ENCODE measurements at regions not wholly inside any gene's neighbourhood (a gene's known extent, or its start where the extent isn't known, plus 50 kb on each side); places are given as distances from the start of the nearest gene placed in this dataset.
"Not testable (repeated sequence)": the region's sequence is repeated elsewhere in the genome, so short reads cannot be mapped to it uniquely, and the experiment has no call there.

DNA sequence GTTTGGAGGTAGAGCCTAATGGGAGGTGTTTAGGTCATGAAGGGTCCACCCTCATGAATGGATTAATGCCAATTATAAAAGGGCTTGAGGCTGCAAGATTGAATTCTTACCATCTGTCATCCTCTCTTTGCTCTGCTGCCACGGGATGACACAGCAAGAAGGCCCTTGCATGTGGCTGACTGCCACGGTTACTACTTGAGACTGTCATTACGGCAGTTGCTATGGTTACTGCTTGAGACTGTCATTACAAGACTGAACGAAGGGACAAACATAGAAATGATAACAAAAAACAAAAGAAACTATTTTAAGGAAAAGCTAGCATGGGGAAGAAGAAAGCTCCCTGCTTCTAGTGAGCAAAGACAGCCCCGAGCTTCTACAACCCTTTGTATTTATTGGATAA, 715.0 kb downstream of the TFAP2A start:
- no peak for DNase-seq (ENCODE audit: low spot score)
- in situ Hi-C loops (cut with HindIII; ENCODE audit: low sequenced_read_pairs) = no loop called here

DNA sequence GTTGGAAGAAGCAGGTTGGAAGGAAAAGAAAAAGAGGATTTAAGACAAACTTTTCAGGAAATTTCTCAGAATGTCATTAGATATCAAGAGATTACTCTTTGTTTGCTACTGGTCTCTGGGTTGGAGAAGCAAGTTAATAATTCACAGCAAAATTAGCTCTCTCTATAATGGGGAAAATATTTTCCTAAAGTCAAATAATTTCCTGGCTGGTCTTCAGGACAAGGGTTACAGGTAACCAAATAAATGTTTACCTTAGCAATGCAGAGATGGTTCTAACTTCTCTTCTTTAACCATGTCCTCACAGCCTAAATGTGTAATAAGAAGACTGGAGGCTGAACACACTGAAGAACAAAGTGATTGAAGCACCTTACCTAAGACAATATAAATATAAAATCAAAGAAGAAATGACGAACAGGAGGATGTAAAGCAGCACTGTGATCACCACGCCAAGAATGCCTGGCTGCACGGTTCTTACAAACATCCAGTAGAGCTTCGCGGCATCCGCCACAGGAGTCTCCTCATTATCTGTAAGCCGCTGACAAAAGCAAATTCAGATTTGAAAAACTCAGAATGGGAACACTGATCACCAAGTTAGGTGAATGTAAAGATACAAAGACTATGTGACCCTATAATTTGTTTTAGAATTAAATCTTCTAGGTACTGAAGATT, 717.5 kb downstream of the TFAP2A start:
- in situ Hi-C loops (cut with HindIII; ENCODE audit: low sequenced_read_pairs) = no loop called here
- no peak for DNase-seq (ENCODE audit: low spot score)

DNA sequence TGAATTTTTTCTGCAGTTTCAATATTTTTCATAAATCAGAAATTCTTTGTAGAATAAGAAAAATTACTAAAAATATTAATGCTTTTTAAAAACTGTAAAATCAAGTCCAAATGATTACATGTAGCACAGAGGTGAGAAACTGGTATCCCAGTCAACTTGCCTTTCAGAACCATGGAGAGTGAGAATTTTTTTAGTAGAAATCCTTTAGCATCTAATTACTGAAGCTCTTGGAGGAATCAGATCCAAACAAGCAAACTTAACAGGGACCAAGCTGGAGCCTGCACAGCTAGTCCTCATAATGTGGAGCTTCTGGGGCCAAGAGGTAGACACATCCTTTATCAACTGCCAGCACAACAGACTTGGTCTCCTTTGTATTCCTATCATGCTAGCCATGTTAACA, 724.5 kb downstream of the TFAP2A start:
- in situ Hi-C loops (cut with HindIII; ENCODE audit: low sequenced_read_pairs) = no loop called here
- DNase-seq (ENCODE audit: low spot score) = no peak

DNA sequence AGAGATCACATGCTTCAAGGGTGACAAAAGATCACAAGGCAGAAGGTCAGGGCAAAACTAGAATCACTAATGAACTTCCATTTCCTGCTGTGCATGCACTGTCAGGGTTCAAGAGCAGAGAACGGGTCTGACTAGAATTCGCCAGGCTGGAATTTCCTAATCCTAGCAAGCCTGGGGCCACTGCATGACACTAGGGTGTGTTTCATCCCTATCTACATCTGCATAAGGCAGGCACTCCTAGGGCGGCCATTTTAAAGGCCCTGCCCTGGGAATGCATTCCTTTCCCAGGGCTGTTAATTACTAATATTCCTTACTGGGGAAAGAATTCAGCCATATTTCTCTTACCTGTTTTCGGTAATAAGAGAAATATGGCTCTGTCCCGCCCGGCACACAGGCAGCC, 734.1 kb downstream of the TFAP2A start:
- in situ Hi-C loops (cut with HindIII; ENCODE audit: low sequenced_read_pairs); DNase-seq (ENCODE audit: low spot score): not testable (repeated sequence)

DNA sequence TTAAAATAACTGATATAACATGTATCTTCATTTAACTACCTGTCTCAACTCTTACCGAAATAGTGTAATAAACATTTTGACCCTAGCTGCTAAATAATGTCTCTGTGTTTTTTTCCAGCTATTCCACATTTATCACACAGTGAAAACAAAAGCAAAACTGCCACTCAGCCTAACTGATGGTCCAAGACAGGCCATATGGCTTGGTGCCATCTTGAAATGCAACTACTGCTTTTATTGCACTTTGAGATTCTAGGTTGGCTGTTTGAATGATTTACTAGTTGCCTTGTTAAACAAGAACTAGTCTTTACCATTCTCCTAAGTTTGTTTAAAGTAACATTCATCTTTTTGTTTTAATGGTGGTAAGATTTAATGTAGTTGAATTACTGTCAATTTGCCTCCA, 739.8 kb downstream of the TFAP2A start:
- DNase-seq (ENCODE audit: low spot score) = no peak
- in situ Hi-C loops (cut with HindIII; ENCODE audit: low sequenced_read_pairs) = no loop called here

DNA sequence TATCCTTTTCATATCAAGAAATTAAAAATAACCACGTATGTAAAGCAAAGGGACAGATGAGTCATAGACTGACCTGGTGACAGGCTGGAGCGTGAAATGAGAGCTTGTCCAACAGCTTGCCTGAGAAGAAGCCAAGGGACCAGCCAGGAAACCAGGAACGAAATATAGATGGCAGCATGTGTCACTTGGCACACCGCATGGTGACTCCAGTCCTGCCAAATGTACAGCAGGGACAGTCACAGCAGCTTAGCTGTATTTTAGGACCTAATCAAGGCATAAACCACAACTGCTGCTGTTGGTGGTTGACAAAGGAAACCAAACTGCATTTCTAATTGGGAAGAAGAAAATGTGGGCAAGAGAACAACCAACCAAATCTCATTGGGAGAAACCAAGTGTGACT, 755.0 kb downstream of the TFAP2A start:
- in situ Hi-C loops (cut with HindIII; ENCODE audit: low sequenced_read_pairs) = no loop called here
- DNase-seq (ENCODE audit: low spot score) = no peak

DNA sequence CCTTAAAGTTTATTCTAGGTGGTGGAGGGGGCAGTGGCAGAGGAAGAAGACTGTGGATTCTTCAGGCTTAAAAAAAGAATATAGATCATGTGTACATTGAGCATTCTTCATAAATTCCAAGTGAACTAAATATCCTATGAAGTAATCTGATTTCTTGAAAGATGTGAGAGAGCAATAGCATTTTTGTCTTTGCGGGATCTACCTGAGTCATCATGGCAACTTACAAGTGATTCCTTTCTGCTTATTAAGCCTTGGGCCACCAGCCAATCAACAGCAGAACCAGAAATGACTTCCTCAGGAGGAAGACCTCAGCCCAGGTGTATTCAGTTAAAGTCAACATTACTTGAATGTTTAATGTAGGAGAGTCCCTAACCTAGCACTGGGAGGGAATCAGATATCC, 756.9 kb downstream of the TFAP2A start:
- in situ Hi-C loops (cut with HindIII; ENCODE audit: low sequenced_read_pairs) = no loop called here
- DNase-seq (ENCODE audit: low spot score) = no peak

DNA sequence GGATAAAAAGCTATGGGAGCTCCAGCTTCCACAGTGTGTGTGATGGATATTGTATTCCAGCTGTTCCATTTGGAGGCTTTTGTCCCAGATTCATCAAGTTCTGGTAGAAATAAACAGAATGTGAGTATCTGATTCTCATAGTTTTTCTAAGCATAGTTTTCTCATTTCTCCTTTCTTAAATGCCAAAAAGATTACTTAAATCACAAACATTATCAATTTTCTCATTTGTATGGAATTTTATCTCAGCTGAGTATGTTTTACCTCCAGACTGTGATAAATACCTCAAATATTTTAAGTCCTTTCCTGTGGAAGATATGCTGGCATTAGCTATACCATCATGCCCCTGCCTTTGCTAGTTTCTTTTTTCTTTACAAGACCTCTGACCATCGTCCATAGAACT, 767.3 kb downstream of the TFAP2A start:
- in situ Hi-C loops (cut with HindIII; ENCODE audit: low sequenced_read_pairs) = no loop called here
- DNase-seq (ENCODE audit: low spot score) = no peak

DNA sequence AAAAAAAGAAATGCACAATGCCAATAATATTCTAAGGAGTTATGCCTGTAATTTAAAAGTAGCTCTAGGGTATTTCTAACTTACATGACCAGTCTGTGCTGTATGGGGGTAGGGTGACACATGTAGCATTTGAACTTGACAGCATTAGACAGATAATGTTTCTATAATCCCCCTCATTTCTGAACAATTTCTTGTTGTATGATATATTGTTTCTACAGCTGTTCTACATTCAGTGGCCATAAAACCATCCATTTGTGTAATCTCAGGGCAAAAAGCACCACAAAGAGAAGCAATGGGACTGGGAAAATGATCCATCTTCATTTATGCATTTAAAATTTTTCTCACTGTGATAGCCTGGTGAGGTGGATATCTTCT, 767.8 kb downstream of the TFAP2A start:
- in situ Hi-C loops (cut with HindIII; ENCODE audit: low sequenced_read_pairs) = no loop called here

DNA sequence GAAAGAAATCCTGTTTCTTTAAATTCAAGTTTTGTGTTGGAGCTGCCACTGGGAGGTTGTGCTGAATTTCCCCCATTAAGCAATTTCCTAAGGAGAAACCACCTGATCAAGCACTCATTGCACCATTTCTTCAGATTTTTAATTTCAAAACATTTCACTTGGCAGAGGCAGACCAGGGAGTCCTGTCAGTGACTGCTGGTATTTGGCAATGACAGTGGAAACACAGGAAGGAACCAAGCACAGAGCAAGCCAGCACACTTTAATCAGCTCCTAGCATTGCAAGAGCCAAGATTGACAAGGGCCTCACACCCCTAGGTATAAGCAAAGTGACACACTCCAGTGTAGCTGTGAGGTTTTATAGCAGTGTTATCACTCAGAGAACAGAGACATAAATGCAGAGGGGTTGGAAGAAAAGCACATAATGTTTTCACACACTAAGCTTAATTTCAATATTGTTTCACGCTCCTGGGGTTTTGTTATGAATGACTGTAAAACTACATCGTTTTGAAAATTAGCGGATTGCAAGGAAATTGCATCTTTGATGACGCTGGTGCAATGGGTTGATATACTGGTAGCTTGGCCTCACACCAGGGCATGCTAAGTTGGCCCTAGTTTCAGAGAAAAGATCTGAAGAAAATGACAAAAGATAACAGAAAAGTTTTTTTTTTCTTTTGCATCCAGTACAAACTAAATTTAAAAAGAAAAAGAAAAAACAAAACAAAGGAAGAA, 768.4 kb downstream of the TFAP2A start:
- in situ Hi-C loops (cut with HindIII; ENCODE audit: low sequenced_read_pairs) = no loop called here
- DNase-seq (ENCODE audit: low spot score) = no peak

More for the DNA sequence above, 767.8 kb downstream of the TFAP2A start:
- DNase-seq (ENCODE audit: low spot score) = no peak

DNA sequence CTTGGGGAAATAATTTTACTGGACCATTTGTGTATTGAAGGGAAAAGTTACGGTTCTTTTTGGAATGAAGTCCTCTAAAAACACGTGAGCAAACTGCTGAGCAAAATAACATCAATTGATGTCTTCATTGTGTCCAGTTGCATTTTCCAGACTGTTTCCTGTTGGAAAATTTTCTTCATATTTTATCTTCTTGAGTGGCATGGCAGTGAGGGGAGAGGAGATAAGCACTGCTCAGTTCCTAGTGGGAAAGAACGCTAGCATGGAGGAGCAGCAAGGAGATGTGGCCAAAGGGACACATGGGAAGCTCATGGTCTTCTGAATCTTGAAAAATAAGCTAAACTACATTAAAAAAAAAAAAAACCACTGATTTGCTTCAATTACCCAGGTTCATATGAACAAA, 776.0 kb downstream of the TFAP2A start:
- in situ Hi-C loops (cut with HindIII; ENCODE audit: low sequenced_read_pairs) = no loop called here

DNA sequence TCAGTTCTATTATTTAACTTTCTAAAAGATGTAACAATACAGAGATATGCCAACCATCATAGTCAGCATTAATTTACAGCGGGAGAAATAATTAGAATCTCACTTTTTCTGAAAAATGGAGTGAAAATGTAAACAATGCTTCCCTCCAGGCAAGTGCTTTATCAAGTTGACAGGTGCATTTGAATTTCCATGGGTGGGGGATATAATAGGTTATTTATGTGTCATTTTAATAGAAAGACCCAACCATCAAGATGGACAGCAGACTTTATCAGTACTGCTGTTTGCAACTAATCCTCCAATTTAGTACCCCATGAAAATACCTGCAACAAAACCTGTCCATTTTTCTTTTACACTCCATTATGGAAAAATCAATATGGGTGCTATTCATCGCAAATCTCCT, 780.1 kb downstream of the TFAP2A start:
- in situ Hi-C loops (cut with HindIII; ENCODE audit: low sequenced_read_pairs) = no loop called here
- DNase-seq (ENCODE audit: low spot score) = no peak

More for the DNA sequence above, 776.0 kb downstream of the TFAP2A start:
- DNase-seq (ENCODE audit: low spot score) = no peak

DNA sequence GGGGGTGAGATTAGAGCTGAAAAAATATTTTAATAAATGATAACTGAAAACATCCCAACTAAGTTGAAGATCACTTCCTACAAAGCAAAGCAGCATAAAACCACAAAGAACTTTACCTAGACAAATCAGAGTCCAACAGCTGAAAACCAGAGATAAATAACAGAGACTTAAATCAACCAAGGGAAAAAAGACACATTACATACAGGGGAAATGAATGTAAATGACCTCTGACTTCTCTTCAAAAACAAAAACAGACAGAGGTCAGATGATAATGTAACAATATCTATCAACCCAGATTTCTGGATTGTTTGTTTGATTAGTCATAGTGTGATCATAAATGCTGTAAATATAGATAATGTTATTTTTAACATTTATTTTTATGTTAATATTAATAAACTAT, 782.8 kb downstream of the TFAP2A start:
- DNase-seq (ENCODE audit: low spot score) = no peak
- in situ Hi-C loops (cut with HindIII; ENCODE audit: low sequenced_read_pairs) = no loop called here

DNA sequence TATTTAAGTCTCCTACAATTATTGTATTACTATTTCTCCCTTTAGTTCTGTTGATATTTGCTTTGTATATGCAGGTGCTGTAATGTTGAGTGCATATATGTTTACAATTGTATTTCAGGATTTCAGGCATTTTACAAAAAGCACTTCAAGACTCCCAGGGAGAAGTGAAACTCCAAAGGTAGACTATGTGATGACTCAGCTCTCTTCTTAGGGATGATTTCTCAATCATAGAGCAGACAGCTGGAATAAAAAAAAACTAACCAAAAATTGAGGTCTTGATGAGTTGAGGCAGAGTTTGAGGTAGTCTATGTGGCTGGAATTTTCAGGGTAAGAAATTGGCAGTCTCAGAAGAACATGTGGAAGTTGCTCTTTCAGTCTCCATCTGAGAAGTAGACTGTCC, 786.1 kb downstream of the TFAP2A start:
- in situ Hi-C loops (cut with HindIII; ENCODE audit: low sequenced_read_pairs) = no loop called here

DNA sequence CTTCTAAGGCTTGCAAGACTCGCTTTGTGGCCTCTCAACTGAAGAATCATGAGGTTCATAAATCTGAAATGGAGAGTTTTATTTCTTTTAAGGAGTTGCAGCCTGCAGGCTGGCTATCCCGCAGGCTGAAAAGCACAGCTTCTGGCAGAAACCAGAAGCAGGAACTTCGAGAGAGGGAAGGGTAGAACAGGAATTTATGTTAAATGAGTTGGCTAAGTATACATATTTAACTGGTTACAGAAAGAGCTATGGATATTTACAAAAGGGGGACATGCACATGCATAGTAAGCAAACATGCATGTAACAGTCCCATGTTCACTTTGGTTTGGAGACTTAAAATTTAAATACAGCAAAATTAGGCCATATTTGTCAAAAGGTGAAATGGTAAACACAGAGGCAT, 787.0 kb downstream of the TFAP2A start:
- in situ Hi-C loops (cut with HindIII; ENCODE audit: low sequenced_read_pairs) = no loop called here
- no peak for DNase-seq (ENCODE audit: low spot score)

More for the DNA sequence above, 786.1 kb downstream of the TFAP2A start:
- no peak for DNase-seq (ENCODE audit: low spot score)

DNA sequence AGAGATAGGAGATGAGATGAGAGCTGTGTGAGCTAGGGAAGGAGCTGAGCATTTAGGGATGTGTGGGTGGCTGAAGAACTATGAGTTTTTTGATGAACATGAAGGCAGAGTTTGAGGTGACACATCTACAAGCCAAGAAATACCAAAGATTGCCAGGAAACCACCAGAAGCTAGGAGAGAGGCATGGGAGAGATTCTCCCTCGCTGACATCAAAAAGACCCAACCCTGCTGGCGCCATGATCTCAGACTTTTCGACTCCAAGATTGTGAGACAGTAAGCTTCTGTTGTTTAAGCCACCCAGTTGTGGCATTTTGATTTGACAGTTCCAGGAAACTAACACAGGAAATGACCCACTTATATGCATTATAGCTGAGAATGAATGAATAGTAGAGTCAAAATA, 790.9 kb downstream of the TFAP2A start:
- DNase-seq (ENCODE audit: low spot score) = no peak
- in situ Hi-C loops (cut with HindIII; ENCODE audit: low sequenced_read_pairs) = no loop called here

DNA sequence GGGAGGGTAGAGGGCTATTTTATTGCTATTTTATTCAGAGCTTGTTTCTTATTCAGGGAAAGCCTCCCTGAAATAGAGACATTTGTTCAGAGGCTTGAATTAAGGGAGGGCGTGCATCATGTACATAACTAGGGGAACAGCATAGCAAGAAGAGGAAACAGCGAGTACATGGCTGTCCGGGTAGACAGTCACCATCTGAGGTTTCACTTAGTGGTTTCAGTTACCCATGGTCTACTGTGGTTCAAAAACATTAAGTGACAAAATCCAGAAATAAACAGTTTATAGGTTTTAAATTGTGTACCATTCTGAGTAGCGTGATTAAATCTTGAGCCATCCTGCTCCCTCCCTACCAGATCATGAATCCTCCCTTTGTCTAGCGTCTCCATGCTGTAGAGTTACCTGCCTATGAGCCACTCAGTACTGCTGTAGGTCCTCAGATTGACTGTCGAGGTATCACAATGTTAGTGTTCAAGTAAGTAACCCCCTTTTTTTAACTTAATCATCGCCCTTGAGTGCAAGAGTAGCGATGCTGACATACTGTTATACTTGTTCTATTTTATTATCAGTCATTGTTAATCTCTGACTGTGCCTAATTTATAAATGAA, 791.5 kb downstream of the TFAP2A start:
- in situ Hi-C loops (cut with HindIII; ENCODE audit: low sequenced_read_pairs) = no loop called here
- no peak for DNase-seq (ENCODE audit: low spot score)

DNA sequence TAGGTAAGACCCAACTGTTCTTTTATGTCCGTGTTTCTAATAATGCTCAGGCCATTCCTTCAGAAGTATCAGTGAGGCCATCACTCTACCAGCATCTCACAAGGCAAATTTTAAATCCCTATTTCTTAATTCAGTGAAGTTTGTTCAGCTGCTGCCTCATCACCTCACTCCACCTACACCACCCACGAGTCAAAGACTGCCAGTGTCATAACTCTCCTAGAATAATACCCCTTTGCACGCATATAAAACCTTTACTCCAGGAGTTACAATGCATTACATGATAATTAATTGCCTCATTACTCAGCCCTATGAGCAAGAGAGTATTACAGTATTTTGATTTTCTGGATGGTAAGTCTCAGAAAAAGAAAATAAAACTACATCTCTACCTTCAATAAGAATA, 793.6 kb downstream of the TFAP2A start:
- DNase-seq (ENCODE audit: low spot score) = no peak
- in situ Hi-C loops (cut with HindIII; ENCODE audit: low sequenced_read_pairs) = no loop called here

DNA sequence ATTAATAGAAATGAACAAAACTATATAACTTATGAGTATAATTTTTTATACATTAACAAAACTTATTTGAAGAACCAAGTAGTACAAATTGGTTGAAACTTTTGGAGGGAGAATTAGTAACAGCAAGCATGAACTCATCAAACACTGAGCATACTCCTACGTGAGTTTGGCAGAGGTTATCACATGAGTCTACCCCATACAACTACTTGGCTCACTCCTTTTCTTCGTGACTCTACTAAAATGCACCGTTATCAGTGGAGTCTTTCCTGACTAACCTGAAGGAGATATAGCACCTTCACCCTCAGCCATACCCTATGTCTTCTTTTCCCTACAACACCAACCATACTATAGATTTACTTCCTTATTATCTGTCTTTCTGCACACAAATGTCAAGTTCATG, 794.2 kb downstream of the TFAP2A start:
- in situ Hi-C loops (cut with HindIII; ENCODE audit: low sequenced_read_pairs) = no loop called here
- no peak for DNase-seq (ENCODE audit: low spot score)

DNA sequence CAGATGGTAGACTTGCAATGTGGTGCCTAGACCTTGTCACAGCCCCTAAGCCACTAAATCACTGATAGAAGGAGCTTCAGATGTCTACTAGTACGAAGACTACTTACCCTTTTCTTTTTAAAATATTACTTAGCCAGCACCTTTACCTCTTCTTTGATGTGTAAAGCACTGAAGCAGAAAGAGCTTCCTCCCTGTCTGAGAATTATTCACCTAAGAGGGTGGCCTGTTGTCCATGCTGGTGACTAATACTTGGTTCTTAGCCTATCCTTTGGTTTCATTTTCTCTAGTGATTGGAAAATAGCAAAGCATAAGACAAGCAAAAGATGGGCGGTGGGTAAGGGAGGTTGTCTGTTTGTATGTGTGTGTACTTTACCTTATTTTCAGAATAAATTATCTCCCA, 794.6 kb downstream of the TFAP2A start:
- no peak for DNase-seq (ENCODE audit: low spot score)

DNA sequence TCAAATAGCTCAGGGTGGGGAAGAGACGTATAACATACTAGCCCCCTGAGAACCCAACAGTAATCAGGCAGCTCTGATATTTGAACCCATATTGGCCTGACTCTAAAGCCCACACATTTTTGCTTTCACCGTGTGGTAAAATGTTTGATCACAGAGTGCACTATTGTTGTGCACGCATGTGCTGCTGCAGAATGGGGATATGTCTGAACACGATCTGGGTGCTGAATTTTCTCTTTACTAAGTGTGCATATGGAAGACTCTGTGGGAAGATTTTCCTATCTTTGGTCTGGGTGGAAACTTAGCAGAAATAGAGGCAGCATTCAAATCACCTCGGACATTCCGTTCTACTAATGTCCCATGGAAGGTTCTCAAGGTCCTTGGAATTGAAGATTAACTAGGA, 800.1 kb downstream of the TFAP2A start:
- in situ Hi-C loops (cut with HindIII; ENCODE audit: low sequenced_read_pairs) = no loop called here
- no peak for DNase-seq (ENCODE audit: low spot score)

More for the DNA sequence above, 794.6 kb downstream of the TFAP2A start:
- in situ Hi-C loops (cut with HindIII; ENCODE audit: low sequenced_read_pairs) = no loop called here

Measured in G401 (cell line).